BJ (cell line): ENCODE measurements at regions not wholly inside any gene's neighbourhood (a gene's known extent, or its start where the extent isn't known, plus 50 kb on each side); places are given as distances from the start of the nearest gene placed in this dataset.

ENCODE experiments used
- CTCF ChIA-PET: fragments of 350-600 bp; formaldehyde crosslinking; extraction: SDS; loops from one replicate; lab custom pipeline; 2021; ENCODE audit warnings: antibody characterized with exemption, inconsistent platforms; lab: Yijun Ruan, JAX
- POLR2A ChIA-PET: fragments of 300-600 bp; sonication (Branson Sonifier 250); formaldehyde crosslinking; extraction: SDS; loops from one replicate; lab custom pipeline; 2021; ENCODE audit warnings: antibody characterized with exemption; lab: Charles Lee
- DNase-seq: peaks from one replicate; pipeline ENCODE4 v3.0.0-alpha.2; 2011; ENCODE audit warnings: low read depth
- H3K27me3 ChIP-seq: 2 replicates; pipeline ENCODE4 v1.6.0; 2011; ENCODE audit warnings: low read length; ENCODE audit not compliant: control insufficient read depth, insufficient read depth
- H3K36me3 ChIP-seq: 2 replicates; pipeline ENCODE4 v1.5.1; 2011; ENCODE audit warnings: low read length; ENCODE audit not compliant: control insufficient read depth, insufficient read depth
- H3K4me3 ChIP-seq: 2 replicates; pipeline ENCODE4 v1.5.1; 2011; ENCODE audit warnings: low read depth, mild to moderate bottlenecking, control low read depth, low read length
- CTCF ChIP-seq: IDR thresholded peaks from 2 replicates; pipeline ENCODE4 v1.5.1; 2011; ENCODE audit warnings: low read depth, mild to moderate bottlenecking, control low read depth, inconsistent platforms, low read length, moderate library complexity; ENCODE audit not compliant: insufficient read depth

- ChIA-PET POLR2A (no interaction called here), CTCF (no interaction called here)
- Histone ChIP-seq H3K27me3 (no peaks in the 10 kb centered on the region), H3K36me3 (no peaks in the 10 kb centered on the region), H3K4me3 (no peak overlapping the region)
- no peak for TF ChIP-seq CTCF
- DNase-seq, result no peak
Observed at GRCh38 chr2:129205176-129205575, 774.3 kb upstream of the RAB6C start.

- DNase-seq, result no peak
- no peak overlapping the region for H3K4me3 ChIP-seq
- H3K27me3 ChIP-seq, result no peaks in the 10 kb centered on the region
- ChIA-PET CTCF (no interaction called here), POLR2A (no interaction called here)
- H3K36me3 ChIP-seq, result no peaks in the 10 kb centered on the region
- no peak for TF ChIP-seq CTCF
Observed at GRCh38 chr2:129205766-129206165, 773.7 kb upstream of the RAB6C start.

GRCh38 chr2:129212299-129212958, 767.0 kb upstream of the RAB6C start:
- CTCF ChIA-PET, result interaction anchor here (1.0 kb wide), 1 partner anchor 458 kb away, joined by 3 read pairs; no protein-coding TSS in a partner anchor
- Histone ChIP-seq H3K36me3 (no peaks in the 10 kb centered on the region), H3K27me3 (no peaks in the 10 kb centered on the region), H3K4me3 (no peak overlapping the region)
- no peak for DNase-seq
- TF ChIP-seq CTCF, result no peak
- POLR2A ChIA-PET, result no interaction called here

- ChIA-PET CTCF (no interaction called here), POLR2A (no interaction called here)
- no peaks in the 10 kb centered on the region for H3K27me3 ChIP-seq
- no peak overlapping the region for H3K4me3 ChIP-seq
- no peak for DNase-seq
- TF ChIP-seq CTCF, result no peak
- no peaks in the 10 kb centered on the region for H3K36me3 ChIP-seq
Observed at GRCh38 chr2:129224022-129224421, 755.4 kb upstream of the RAB6C start.

- H3K27me3 ChIP-seq, result no peaks in the 10 kb centered on the region
- POLR2A ChIA-PET, result no interaction called here
- no peak overlapping the region for H3K4me3 ChIP-seq
- CTCF ChIA-PET, result no interaction called here
- no peak for TF ChIP-seq CTCF
- no peak for DNase-seq
- no peaks in the 10 kb centered on the region for H3K36me3 ChIP-seq
Observed at GRCh38 chr2:129224486-129224885, 755.0 kb upstream of the RAB6C start.
